A549 (cell line): ENCODE measurements at regions not wholly inside any gene's neighbourhood (a gene's known extent, or its start where the extent isn't known, plus 50 kb on each side); places are given as distances from the start of the nearest gene placed in this dataset.

ENCODE experiments used
- ATAC-seq, 2 experiments: fragments of 200-7000 bp in 1 of 2; fragments of >200 bp in 1 of 2; cut with Nextera tagmentation in 1 of 2; cut with Tn5 transposase in 1 of 2; 3 replicates each; pipeline versions ENCODE4 v1.8.0 to v1.9.1; 2018 to 2020; ENCODE audit warnings: mild to moderate bottlenecking in 1 of 2, moderate library complexity in 1 of 2
- CTCF ChIA-PET: fragments of 300-600 bp; sonication (Branson Sonifier 250); formaldehyde crosslinking; extraction: SDS; loops from one replicate; lab custom pipeline; 2021; ENCODE audit warnings: antibody characterized with exemption, inconsistent platforms; lab: Yijun Ruan, JAX
- POLR2A ChIA-PET: fragments of 350-600 bp; formaldehyde crosslinking; extraction: SDS; loops from one replicate; lab custom pipeline; 2021; ENCODE audit warnings: antibody characterized with exemption, inconsistent platforms; lab: Yijun Ruan, JAX
- DNase-seq, 2 experiments: peaks; one replicate each; pipeline versions ENCODE4 v3.0.0 to v3.0.0-alpha.2; 2011 to 2016; ENCODE audit warnings: low read depth in 1 of 2, low spot score in 1 of 2
- FAIRE-seq: peaks from 2 replicates; lab custom pipeline; 2011; peaks lifted over from hg19 to GRCh38; lab: Jason Lieb, UNC
- H3K27ac ChIP-seq, 2 experiments: fragments of >200 bp; sonication (Bioruptor Twin); formaldehyde crosslinking; 3 replicates each; pipeline ENCODE4 v1.5.1; 2016 to 2017
- H3K4me1 ChIP-seq: fragments of >200 bp; sonication (Bioruptor Twin); formaldehyde crosslinking; 3 replicates; pipeline ENCODE4 v1.6.1; 2016
- H3K4me2 ChIP-seq: fragments of >200 bp; sonication (Bioruptor Twin); formaldehyde crosslinking; 3 replicates; pipeline ENCODE4 v1.6.1; 2016
- H3K4me3 ChIP-seq: fragments of >200 bp; sonication (Bioruptor Twin); formaldehyde crosslinking; 3 replicates; pipeline ENCODE4 v1.5.1; 2016
- H3K9me3 ChIP-seq: fragments of >200 bp; sonication (Bioruptor Twin); formaldehyde crosslinking; 3 replicates; pipeline ENCODE4 v1.6.1; 2016
- CBX8 ChIP-seq: fragments of 200-600 bp; sonication (generic); IDR thresholded peaks from 2 replicates; pipeline ENCODE4 v1.6.1; 2016
- CHD4 ChIP-seq: fragments of 200-600 bp; sonication (generic); IDR thresholded peaks from 2 replicates; pipeline ENCODE4 v1.6.1; 2016; ENCODE audit warnings: antibody characterized with exemption, mild to moderate bottlenecking, borderline replicate concordance
- EP300 ChIP-seq, 2 experiments: fragments of >200 bp; sonication (Bioruptor Twin); formaldehyde crosslinking; IDR thresholded peaks; 2 replicates in 1 of 2; 3 replicates in 1 of 2; pipeline ENCODE4 v1.6.1; 2016 to 2017
- ESRRA ChIP-seq: fragments of 150-350 bp; IDR thresholded peaks from 2 replicates; pipeline ENCODE4 v1.6.1; 2014; ENCODE audit warnings: mild to moderate bottlenecking, low read length, borderline replicate concordance
- FOSB ChIP-seq: fragments of 250-450 bp; sonication (Bioruptor Pico); IDR thresholded peaks from 2 replicates; pipeline ENCODE4 v1.5.0; 2020; ENCODE audit warnings: mild to moderate bottlenecking, moderate library complexity
- FOSL2 ChIP-seq, 2 experiments: fragments of 450-650 bp in 1 of 2; fragments of >200 bp in 1 of 2; sonication (Bioruptor Twin) in 1 of 2; formaldehyde crosslinking; IDR thresholded peaks; 2 replicates each; pipeline versions ENCODE4 v1.5.0 to v1.6.1; 2016 to 2020; ENCODE audit warnings: mild to moderate bottlenecking in 1 of 2, moderate library complexity in 1 of 2
- GATA3 ChIP-seq: IDR thresholded peaks from 2 replicates; pipeline ENCODE4 v1.6.1; 2012; ENCODE audit warnings: borderline replicate concordance
- HDAC2 ChIP-seq: fragments of 200-600 bp; sonication (generic); IDR thresholded peaks from 2 replicates; pipeline ENCODE4 v1.6.1; 2016
- HES2 ChIP-seq: fragments of >200 bp; sonication (Bioruptor Twin); formaldehyde crosslinking; IDR thresholded peaks from 2 replicates; pipeline ENCODE4 v1.6.1; 2016
- HEYL ChIP-seq: fragments of 250-450 bp; sonication (Bioruptor Pico); IDR thresholded peaks from 2 replicates; pipeline ENCODE4 v1.8.0; 2021; ENCODE audit warnings: mild to moderate bottlenecking, moderate library complexity
- HOXB13 ChIP-seq: fragments of 250-450 bp; sonication (Bioruptor Pico); IDR thresholded peaks from 2 replicates; pipeline ENCODE4 v1.5.0; 2020; ENCODE audit warnings: low read depth, mild to moderate bottlenecking, moderate library complexity
- HOXB5 ChIP-seq: fragments of 250-450 bp; sonication (Bioruptor Pico); IDR thresholded peaks from 2 replicates; pipeline ENCODE4 v1.5.0; 2020; ENCODE audit warnings: mild to moderate bottlenecking, moderate library complexity
- JUNB ChIP-seq: fragments of >200 bp; sonication (Bioruptor Twin); formaldehyde crosslinking; IDR thresholded peaks from 2 replicates; pipeline ENCODE4 v1.6.1; 2016
- KDM1A ChIP-seq: fragments of 200-600 bp; sonication (generic); IDR thresholded peaks from 2 replicates; pipeline ENCODE4 v1.6.1; 2016; ENCODE audit warnings: low read depth, mild to moderate bottlenecking
- MAFK ChIP-seq: fragments of 450-650 bp; IDR thresholded peaks from 2 replicates; pipeline ENCODE4 v1.6.1; 2014; ENCODE audit not compliant: partially characterized antibody
- MAZ ChIP-seq: fragments of 150-350 bp; IDR thresholded peaks from 2 replicates; pipeline ENCODE4 v1.6.1; 2014; ENCODE audit warnings: antibody characterized with exemption, low read depth, low read length, borderline replicate concordance
- MYC ChIP-seq: IDR thresholded peaks from 2 replicates; pipeline ENCODE4 v1.6.1; 2012; ENCODE audit warnings: mild to moderate bottlenecking, inconsistent platforms, low read length, improper control_type of control experiment, borderline replicate concordance
- NPAS2 ChIP-seq: fragments of 250-450 bp; sonication (Bioruptor Pico); IDR thresholded peaks from 2 replicates; pipeline ENCODE4 v1.8.0; 2022; ENCODE audit warnings: mild to moderate bottlenecking, moderate library complexity, borderline replicate concordance
- NR3C1 ChIP-seq: fragments of >200 bp; sonication (Bioruptor Twin); formaldehyde crosslinking; IDR thresholded peaks from 3 replicates; pipeline ENCODE4 v1.6.1; 2017
- PBX3 ChIP-seq: IDR thresholded peaks from 2 replicates; pipeline ENCODE4 v1.6.1; 2012
- POLR2AphosphoS2 ChIP-seq: conservative IDR thresholded peaks from 2 replicates; pipeline ENCODE4 v1.6.1; 2012; ENCODE audit warnings: low read length, improper control_type of control experiment, inconsistent platforms
- RCOR1 ChIP-seq: fragments of 150-350 bp; IDR thresholded peaks from 2 replicates; pipeline ENCODE4 v1.6.1; 2014; ENCODE audit warnings: antibody characterized with exemption, low read length, low read depth
- RFX5 ChIP-seq: fragments of 450-650 bp; IDR thresholded peaks from 2 replicates; pipeline ENCODE4 v1.7.1; 2014; ENCODE audit warnings: antibody characterized with exemption, mild to moderate bottlenecking, moderate library complexity
- RNF2 ChIP-seq: fragments of 200-600 bp; sonication (generic); IDR thresholded peaks from 2 replicates; pipeline ENCODE4 v1.6.1; 2016; ENCODE audit warnings: low read depth, mild to moderate bottlenecking, antibody characterized with exemption, moderate library complexity, borderline replicate concordance
- TFCP2L1 ChIP-seq: fragments of 250-450 bp; sonication (Bioruptor Pico); IDR thresholded peaks from 2 replicates; pipeline ENCODE4 v1.5.0; 2021; ENCODE audit warnings: mild to moderate bottlenecking
- TP53 ChIP-seq: fragments of 250-450 bp; sonication (Bioruptor Pico); IDR thresholded peaks from 2 replicates; pipeline ENCODE4 v1.5.0; 2021; ENCODE audit warnings: mild to moderate bottlenecking, moderate library complexity
- ZNF302 ChIP-seq: fragments of 250-450 bp; sonication (Bioruptor Pico); IDR thresholded peaks from 2 replicates; pipeline ENCODE4 v1.9.0; 2021; ENCODE audit warnings: inconsistent platforms, mild to moderate bottlenecking, moderate library complexity
- WGBS: methylation state at CpG from one replicate; pipeline ENCODE4 v1.1.6; 2017; ENCODE audit errors: missing lambda C conversion rate; 5-methylcytosine and 5-hydroxymethylcytosine counted together
- TF ChIP-seq, protein P1 (sequence below): fragments of 150-350 bp; IDR thresholded peaks from 2 replicates; pipeline ENCODE4 v1.6.1; 2014; ENCODE audit warnings: low read depth, mild to moderate bottlenecking, low read length
- TF ChIP-seq, protein P2 (sequence below): fragments of >200 bp; sonication (Bioruptor Twin); formaldehyde crosslinking; IDR thresholded peaks from 3 replicates; pipeline ENCODE4 v1.6.1; 2016
- TF ChIP-seq, protein P3 (sequence below): fragments of 450-650 bp; IDR thresholded peaks from 2 replicates; pipeline ENCODE4 v1.6.1; 2014; ENCODE audit warnings: antibody characterized with exemption

GRCh38 chr13:46476174-46476573 lies 76.8 kb upstream of the LRCH1 start:
- H3K9me3 ChIP-seq: no peaks in the 10 kb centered on the region
- no peak overlapping the region for H3K4me2 ChIP-seq
- no peak overlapping the region for H3K4me3 ChIP-seq
- ATAC-seq (no peak), DNase-seq (no peak), FAIRE-seq (no peak)
- WGBS: 64% methylated on average over 2 of the region's 2 CpGs
- ChIA-PET POLR2A (no interaction called here), CTCF (no interaction called here)
- H3K27ac ChIP-seq: no peak overlapping the region
- TF ChIP-seq PBX3 (no peak), HES2 (no peak), ZNF302 (CRISPR knock-in tag) (no peak), TFCP2L1 (CRISPR knock-in tag) (no peak), FOSB (CRISPR knock-in tag) (no peak), EP300 (IDR thresholded peaks at IDR 0.05) (no peak), RNF2 (no peak), ESRRA (no peak), FOSL2 (IDR thresholded peaks at IDR 0.05) (no peak), FOSL2 (CRISPR knock-in tag; IDR thresholded peaks at IDR 0.05) (no peak), KDM1A (no peak), CHD4 (no peak), MAFK (no peak), HDAC2 (no peak)
- no peaks in the 10 kb centered on the region for H3K4me1 ChIP-seq

- WGBS: 44% methylated on average over 6 of the region's 6 CpGs
- Histone ChIP-seq H3K4me1 (no peaks in the 10 kb centered on the region), H3K27ac (no peak overlapping the region), H3K9me3 (no peaks in the 10 kb centered on the region), H3K4me3 (no peak overlapping the region), H3K4me2 (no peak overlapping the region)
- POLR2A ChIA-PET: no interaction called here
- CTCF ChIA-PET: no interaction called here
- no peak for DNase-seq
- TF ChIP-seq CBX8 (no peak), NPAS2 (no peak), NR3C1 (no peak), MYC (no peak), POLR2AphosphoS2 (no peak), HDAC2 (no peak), GATA3 (no peak), MAZ (no peak), JUNB (no peak), CHD4 (no peak), TP53 (CRISPR knock-in tag) (no peak), HOXB5 (CRISPR knock-in tag) (no peak), RFX5 (no peak), HEYL (CRISPR knock-in tag) (no peak), HOXB13 (CRISPR knock-in tag) (no peak), RCOR1 (no peak)
- TF ChIP-seq, protein P1, sequence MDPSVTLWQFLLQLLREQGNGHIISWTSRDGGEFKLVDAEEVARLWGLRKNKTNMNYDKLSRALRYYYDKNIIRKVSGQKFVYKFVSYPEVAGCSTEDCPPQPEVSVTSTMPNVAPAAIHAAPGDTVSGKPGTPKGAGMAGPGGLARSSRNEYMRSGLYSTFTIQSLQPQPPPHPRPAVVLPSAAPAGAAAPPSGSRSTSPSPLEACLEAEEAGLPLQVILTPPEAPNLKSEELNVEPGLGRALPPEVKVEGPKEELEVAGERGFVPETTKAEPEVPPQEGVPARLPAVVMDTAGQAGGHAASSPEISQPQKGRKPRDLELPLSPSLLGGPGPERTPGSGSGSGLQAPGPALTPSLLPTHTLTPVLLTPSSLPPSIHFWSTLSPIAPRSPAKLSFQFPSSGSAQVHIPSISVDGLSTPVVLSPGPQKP: no peak
- TF ChIP-seq, protein P2, sequence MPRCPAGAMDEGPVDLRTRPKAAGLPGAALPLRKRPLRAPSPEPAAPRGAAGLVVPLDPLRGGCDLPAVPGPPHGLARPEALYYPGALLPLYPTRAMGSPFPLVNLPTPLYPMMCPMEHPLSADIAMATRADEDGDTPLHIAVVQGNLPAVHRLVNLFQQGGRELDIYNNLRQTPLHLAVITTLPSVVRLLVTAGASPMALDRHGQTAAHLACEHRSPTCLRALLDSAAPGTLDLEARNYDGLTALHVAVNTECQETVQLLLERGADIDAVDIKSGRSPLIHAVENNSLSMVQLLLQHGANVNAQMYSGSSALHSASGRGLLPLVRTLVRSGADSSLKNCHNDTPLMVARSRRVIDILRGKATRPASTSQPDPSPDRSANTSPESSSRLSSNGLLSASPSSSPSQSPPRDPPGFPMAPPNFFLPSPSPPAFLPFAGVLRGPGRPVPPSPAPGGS: no peak
- TF ChIP-seq, protein P3, sequence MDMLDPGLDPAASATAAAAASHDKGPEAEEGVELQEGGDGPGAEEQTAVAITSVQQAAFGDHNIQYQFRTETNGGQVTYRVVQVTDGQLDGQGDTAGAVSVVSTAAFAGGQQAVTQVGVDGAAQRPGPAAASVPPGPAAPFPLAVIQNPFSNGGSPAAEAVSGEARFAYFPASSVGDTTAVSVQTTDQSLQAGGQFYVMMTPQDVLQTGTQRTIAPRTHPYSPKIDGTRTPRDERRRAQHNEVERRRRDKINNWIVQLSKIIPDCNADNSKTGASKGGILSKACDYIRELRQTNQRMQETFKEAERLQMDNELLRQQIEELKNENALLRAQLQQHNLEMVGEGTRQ: no peak
- ATAC-seq: no peak
- FAIRE-seq: no peak
These were observed 77.4 kb upstream of the LRCH1 start for GRCh38 chr13:46475541-46475991.
